ENCODE measurements at regions not wholly inside any gene's neighbourhood (a gene's known extent, or its start where the extent isn't known, plus 50 kb on each side); places are given as distances from the start of the nearest gene placed in this dataset.
"Not testable (repeated sequence)": the region's sequence is repeated elsewhere in the genome, so short reads cannot be mapped to it uniquely, and the experiment has no call there.

DNA sequence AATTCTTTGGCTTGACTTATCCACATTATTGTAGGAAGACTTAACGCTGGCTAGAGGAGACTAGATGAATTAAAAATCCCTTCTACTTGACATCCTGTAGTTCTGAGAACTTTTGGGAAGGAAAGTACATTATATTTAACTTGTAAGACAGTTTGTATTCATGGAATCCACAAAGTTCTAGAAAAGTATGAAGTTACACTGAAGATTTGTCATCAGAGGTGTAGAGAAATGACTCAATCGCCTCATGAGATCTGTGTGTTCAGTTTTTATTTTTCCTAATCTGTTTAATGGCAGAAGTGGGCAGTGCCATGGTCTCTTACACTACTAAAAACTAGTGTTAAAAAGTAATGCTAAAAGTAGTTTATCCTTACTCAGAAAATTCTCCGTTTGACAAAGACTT, 89.1 kb upstream of the SMIM30 start:
- no peak for DNase-seq

DNA sequence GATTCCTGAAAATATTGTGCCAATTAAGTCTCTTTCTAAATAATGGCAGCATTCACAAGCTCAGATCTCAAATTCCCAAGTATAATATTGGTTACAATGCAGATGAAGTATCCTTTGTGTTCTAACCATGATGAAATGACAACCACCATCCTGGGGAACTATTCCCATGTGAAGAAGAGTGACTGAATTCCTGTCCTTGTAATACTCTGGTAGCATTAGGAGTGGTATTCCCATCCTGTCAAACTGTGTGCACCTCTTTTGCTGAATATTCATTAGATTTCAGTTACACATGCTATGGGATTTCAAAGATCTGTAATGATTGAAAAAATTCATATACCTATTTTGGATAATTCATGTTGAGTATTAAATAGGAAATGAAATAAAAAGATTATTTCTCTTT, 86.1 kb upstream of the SMIM30 start:
- no peak for DNase-seq

DNA sequence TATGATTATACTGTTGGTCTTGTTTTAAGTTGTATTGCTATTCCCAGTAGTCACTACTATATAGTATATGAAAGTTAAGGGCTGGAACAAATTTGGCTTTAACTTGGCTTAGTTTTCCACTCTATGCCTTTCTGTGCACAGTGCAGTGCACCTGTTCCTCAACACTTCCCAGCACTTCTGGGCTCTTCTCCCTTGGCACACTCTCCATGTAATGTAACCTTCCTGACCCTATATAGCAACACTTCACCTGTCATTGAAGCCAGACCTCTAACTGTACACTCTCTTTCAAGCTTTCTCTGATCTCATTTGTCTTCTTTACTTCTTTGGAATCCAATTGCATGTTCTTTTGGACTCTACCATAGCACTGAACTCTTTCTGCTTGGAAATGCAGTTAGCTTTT, 83.9 kb upstream of the SMIM30 start:
- DNase-seq: no peak

DNA sequence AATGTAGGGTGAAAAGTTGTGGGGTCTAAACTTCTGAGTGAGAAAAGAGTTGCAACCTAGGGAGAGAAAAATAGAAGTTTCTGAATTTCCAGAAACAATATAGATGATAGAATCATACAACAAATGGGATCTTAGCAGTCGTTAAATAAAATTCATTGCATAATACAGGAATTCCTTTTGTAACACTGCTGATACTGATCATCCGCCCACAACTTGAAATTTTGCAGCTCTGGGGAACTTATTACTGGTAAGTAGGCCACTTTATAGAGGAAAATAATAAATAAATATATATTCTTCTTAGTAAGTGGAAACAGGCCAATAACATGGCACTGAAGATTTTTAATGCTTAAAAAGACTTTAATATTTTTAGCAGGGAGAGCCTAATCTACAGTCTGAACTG, 81.9 kb upstream of the SMIM30 start:
- no peak for DNase-seq

DNA sequence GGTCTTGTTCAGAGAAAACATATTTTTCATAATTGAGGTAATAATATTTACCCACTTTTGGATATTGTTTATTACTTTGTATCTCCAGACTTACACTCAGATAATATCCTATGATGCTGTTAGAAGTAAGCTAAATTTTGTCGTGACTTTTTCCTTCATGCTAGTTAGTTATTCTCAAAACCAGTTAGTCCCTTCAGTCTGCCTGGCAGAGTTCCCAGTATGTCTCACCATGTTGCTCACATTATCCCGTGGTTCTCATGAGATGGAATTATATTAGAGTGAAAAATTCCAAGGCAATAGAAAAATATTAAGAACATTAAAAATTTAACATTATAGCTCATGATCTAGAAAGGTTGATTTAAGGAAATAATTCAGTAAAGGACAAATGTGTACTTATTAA, 81.5 kb upstream of the SMIM30 start:
- DNase-seq: no peak

DNA sequence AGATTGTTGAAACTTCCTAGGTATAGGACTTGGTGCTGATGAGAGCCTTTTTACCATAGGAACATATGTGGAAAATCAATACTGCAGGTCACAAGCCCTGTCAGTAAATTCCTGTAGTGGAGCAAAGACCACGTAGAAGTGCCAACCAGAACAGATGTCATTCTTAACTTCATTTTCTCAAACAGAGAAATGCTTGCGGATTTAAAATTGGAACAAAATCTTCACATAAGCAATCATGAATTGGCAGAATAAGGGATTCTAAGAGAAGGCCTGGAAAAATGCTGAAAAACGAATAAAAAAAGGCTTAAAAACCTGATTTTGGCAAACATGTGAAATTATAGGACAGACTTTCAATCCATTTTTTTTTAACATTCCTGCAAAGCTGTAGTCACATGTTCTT, 80.8 kb upstream of the SMIM30 start:
- DNase-seq: no peak

DNA sequence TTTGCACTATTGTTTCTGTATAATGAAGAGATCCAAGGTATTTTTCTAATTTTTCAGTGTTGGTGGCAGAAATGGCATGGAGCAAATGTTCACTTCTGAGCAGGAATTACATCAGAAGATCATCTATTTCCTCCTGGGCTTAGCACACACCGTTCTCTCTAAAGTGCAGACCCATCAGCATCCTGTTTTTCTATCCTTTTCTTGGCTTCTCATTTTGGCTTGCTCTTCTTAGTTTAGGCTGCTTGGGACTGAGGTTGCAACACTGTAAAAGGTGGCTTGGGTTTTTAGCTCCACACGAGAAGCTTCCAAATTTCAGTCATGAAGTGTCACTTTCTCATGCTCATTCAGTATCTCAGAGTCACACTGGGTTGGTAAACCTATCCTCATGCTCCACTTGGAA, 79.9 kb upstream of the SMIM30 start:
- DNase-seq: no peak

DNA sequence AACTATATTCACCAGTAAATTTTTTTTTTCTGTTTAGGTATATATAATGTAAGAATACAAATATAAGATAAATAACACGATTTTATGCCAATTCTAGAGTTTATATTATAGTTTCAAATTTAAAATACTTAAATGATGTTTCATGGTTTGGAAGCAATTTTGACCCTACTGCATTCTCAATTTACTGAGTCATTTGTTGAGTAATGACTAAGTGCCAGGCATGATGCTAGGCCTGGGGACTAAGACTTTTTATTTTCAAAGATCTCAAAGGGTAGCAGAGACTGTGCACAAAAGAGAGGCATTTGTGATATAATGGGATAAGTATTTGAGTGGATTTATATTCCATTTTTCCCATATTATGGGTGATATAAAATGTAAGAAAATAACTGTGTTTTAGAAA, 78.9 kb upstream of the SMIM30 start:
- DNase-seq: no peak

DNA sequence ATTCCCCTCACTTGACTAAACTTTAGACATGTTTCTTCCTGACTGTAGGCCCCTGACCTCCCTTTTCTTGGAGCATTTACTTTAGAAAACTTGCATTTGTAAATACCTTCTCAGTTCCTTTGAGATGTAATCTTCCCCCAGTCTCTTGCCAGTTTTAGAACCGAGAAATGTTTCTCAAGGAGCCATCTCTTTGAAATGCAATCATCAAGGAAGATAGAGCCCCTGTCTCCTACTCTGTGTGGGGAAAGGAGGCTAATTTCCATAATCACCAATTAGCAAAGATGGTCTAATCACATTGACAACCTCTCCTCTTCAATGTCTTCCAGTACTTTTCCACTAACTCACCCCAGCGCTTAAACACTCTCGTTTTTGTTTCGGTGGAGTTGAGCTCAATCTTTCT, 70.0 kb upstream of the SMIM30 start:
- no peak for DNase-seq

DNA sequence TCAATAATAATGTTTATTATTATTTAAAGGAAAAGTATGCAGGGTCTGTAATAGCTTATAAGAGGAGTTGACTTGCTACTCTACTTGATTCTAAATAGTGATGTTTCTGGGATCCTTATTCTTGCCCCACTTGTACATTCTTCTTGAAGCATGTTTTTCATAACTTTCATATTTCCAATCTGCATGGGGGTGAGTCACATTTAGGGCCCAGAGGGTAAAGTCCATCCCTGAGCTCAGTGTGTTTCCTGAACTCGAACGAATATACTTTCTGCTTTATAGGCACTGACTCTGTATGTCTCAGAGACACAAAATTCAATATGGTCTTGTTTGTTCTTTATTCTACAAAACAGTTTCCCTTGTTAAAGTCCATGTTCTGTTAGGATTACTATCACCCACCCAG, 61.0 kb upstream of the SMIM30 start:
- DNase-seq: no peak

DNA sequence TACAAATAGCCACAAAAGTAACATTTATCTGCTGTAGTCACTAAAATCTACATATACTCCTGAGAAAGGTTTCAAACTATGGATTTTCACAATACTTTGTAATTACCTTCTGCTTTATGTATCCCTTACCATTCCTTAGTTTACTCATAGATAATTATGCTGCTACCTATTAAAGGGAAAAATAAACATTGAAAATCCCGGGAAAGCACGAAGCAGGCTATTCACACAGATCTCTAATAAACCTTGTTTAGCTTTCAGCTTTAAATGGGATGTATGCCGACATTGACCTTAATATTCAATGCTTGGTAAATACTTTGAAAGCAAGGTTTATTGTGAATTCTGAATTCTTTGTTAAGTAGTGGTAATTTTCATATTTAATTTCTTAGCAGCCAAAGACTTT, 58.5 kb upstream of the SMIM30 start:
- no peak for DNase-seq

DNA sequence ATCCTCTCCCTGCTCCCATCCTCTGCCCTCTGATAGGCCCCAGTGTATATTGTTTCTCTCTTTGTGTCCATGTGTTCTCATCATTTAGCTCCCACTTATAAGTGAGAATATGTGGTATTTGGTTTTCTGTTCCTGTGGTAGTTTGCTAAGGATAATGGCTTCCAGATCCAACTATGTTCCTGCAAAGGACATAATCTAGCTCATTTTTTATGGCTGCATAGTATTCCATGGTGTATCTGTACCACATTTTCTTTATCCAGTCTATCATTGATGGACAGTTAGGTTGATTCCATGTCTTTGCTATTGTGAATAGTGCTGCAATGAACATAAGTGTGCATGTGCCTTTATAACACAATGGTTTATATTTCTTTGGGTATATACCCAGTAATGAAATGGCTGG, 57.8 kb upstream of the SMIM30 start:
- not testable (repeated sequence) for DNase-seq

DNA sequence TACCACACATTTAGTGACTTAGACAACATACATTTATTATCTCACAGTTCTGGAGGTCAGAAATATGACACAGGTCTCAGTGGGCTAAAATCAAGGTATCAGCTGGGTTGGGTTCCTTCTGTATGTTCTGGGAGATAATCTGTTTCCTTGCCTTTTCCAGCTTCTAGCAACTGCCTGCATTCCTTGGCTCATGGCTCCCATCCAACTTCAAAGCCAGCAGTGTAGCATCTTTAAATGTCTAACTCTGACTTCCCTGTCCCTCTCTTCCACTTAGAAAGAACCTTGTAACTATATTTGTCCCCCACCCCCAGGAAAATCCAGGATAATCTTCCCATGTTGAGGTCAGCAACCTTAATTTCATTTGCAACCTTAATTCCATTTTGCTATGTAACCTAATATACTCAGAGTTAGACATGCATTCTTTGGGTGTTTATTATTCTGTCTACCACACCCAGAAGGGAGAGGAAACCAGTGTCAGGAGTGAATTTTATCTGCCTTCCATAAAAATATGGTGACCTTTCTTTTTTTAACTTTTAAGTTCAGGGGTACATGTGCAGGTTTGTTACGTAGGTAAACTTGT, 57.3 kb upstream of the SMIM30 start:
- DNase-seq: no peak

DNA sequence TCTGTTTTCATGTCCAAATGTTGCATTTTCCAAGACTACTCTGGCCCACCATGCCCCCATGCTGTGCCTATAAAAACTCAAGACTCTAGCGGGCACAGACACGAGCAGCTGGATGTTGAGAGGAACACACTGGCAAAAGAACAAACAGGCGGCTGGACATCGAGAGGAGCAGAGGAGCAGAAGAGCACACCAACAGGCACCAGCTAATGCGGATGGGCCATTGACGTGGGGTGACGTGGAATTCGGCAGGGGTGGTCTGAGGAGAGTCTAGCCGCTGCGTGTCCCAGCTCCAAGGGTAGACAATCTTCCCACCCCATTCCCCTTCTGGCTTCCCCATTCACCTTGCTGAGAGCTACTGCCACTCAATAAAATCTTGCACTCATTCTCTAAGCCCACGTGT, 54.4 kb upstream of the SMIM30 start:
- no peak for DNase-seq

DNA sequence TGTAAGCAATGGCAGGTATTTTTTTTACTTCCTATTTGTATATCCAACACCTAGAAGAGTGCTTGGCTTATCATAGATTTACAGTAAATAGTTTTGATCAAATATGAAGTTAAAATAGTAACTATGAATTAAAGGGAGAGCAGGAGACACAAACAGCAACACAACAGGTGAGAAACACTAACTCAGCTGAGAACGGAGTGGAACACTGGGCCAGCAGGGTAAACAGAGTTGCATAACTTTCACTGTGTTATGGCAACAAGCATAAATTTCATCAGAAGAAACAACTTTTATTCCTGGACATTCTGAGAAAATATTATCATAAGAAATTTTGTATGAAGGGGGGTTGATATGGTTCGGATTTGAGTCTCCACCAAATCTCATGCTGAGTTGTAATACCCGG, 52.2 kb upstream of the SMIM30 start:
- no peak for DNase-seq
